ENCODE measurements at regions not wholly inside any gene's neighbourhood (a gene's known extent, or its start where the extent isn't known, plus 50 kb on each side); places are given as distances from the start of the nearest gene placed in this dataset.

DNA sequence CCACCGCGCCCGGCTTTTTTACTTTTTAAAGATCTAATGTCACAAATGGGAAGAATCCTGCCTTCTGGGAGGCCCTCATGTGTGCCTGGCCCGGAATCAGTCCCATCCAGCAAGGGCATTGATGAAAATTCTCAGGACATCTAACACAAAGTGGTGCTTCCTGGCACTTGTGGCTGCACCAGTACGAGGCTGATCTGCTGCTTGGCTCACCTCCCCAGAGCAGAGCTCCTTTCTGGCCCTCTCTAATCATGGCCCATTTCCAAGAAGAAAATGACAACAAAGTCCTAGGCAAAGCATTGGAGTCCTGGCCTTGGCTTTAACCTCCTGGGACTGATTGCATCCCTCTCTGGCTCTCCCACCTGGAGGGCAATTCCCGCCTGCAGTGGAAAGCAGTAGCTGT is 50.7 kb upstream of the SIAH1 start:
- no peak overlapping the region for H3K27ac Mint-ChIP-seq
- no peaks in the 10 kb centered on the region for H3K36me3 Mint-ChIP-seq (ENCODE audit: low read depth)
- H3K4me1 Mint-ChIP-seq, result peaks cover 19% of the 10 kb centered on the region
- H3K27me3 Mint-ChIP-seq (ENCODE audit: low read depth, poor library complexity), result peaks cover 12% of the 10 kb centered on the region
- DNase-seq, result no peak
- H3K9me3 Mint-ChIP-seq, result no peaks in the 10 kb centered on the region
- H3K4me3 Mint-ChIP-seq, result no peak overlapping the region
- TF ChIP-seq, protein P1, sequence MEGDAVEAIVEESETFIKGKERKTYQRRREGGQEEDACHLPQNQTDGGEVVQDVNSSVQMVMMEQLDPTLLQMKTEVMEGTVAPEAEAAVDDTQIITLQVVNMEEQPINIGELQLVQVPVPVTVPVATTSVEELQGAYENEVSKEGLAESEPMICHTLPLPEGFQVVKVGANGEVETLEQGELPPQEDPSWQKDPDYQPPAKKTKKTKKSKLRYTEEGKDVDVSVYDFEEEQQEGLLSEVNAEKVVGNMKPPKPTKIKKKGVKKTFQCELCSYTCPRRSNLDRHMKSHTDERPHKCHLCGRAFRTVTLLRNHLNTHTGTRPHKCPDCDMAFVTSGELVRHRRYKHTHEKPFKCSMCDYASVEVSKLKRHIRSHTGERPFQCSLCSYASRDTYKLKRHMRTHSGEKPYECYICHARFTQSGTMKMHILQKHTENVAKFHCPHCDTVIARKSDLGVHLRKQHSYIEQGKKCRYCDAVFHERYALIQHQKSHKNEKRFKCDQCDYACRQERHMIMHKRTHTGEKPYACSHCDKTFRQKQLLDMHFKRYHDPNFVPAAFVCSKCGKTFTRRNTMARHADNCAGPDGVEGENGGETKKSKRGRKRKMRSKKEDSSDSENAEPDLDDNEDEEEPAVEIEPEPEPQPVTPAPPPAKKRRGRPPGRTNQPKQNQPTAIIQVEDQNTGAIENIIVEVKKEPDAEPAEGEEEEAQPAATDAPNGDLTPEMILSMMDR (IDR thresholded peaks at IDR 0.05), result no peak

DNA sequence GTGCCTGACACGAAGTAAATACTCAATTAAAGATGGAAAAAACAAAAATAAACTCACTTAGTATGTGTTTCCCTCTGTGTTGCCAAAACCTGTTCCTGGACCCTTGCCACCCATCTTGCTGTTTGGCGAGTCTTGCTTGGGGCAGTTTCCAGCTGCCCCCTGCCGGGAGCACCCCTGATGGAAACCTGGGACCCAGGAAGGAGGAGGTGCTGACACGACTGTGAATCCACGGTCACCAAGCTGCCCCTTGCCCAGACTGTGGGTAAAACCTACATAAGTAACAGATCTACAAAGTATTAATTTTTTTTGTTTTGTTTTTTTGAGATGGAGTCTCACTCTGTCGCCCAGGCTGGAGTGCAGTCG is 50.1 kb upstream of the SIAH1 start:
- Mint-ChIP-seq H3K36me3 (ENCODE audit: low read depth) (no peaks in the 10 kb centered on the region), H3K27me3 (ENCODE audit: low read depth, poor library complexity) (peaks cover 12% of the 10 kb centered on the region), H3K4me1 (peaks cover 19% of the 10 kb centered on the region), H3K27ac (no peak overlapping the region), H3K4me3 (no peak overlapping the region), H3K9me3 (no peaks in the 10 kb centered on the region)
- TF ChIP-seq, protein P1 (IDR thresholded peaks at IDR 0.05), result no peak
- DNase-seq, result no peak

Measured in nephron progenitor cell (in vitro differentiated cells).